Muscle of back (tissue), 3 donors: ENCODE measurements at regions not wholly inside any gene's neighbourhood (a gene's known extent, or its start where the extent isn't known, plus 50 kb on each side); places are given as distances from the start of the nearest gene placed in this dataset.
"Not testable (repeated sequence)": the region's sequence is repeated elsewhere in the genome, so short reads cannot be mapped to it uniquely, and the experiment has no call there.

ENCODE experiments used
- DNase-seq, 3 donors: peaks; one replicate each; pipeline versions ENCODE4 v3.0.0 to v3.0.0-alpha.2; 2013

DNA sequence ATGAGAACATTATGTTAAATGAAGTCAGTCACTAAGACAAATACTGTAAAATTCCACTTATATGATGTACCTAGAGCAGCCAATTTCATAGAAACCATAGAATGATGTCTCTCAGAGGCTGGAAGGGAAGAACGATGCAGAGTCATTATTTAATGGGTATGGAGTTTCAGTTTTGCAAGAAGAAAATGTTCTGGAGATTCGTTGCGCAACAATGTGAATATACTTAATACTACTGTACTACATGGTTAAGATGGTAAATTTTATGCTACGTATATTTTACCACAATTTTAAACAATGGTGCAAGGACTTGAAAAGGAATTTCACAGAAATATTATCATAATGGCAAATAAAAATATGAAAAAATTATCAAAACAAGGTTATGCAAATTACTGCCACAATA lies 972.6 kb downstream of the KCNMA1 start:
- DNase-seq = no peak

DNA sequence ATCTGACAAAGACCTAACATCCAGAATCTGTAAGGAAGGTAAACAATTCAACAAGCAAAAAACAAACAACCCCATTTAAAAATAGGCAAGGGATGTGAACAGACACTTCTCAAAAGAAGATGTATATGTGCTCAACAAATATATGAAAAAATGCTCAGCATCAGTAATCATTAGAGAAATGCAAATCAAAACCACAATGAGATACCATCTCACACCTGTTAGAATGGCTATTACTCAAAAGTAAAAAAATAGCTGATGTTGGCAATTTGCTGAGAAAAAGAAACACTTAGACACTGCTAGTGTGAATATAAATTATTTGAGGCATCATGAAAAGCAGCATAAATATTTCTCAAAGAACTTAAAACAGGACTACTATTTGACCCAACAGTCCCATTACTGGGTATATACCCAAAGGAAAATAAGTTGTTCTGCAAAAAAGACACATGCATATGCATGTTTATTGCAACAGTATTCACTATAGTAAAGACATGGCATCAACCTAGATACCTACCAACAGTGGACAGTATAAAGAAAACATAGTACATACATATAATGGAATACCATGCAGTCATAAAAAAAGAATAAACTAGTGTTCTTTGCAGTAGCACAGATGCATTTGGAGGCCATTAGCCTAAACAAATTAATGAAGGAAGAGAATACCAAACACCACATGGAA lies 980.1 kb downstream of the KCNMA1 start:
- DNase-seq = no peak

DNA sequence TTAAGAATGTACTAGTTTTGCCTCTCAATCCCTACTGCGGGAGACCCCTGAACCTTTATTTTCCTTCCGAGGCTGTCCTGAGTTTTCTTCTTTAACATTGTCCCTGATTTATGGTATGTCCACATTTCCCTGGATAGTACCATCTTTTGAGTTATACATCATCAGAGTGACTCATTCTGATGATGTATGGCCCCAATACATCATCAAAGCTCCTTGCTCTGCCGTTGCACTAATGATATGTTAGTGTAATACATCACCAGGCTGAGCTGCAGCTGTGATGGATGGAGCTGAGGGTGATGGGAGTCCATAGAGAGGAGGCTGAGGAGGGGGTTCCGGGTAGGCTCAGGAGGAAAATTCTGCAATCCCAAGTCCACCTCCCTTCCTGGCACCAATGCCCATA lies 986.5 kb downstream of the KCNMA1 start:
- DNase-seq = no peak

DNA sequence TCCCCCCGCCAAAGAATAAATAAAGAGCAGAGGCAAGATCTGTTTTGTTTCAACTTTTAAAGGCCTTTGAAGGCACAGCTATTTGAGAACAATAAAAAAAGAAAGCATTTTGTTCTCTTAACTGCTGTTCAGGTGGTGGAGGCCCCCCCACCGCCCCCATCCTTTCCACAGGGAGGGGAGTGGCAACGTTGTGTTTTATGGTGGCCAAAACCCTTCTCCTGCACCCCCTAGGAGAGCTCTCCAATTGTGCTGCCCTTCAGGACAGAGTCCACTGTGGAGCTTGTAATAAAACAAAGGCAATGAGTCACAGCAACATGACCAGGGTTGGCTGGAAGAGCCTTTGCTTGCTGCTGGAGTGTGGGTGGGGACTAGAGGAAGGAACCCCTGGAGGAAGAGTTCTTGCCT lies 987.9 kb downstream of the KCNMA1 start:
- peak; percentile 49 to 73 (median 54) for DNase-seq

GRCh38 chr10:76649254-76649653 lies 988.4 kb downstream of the KCNMA1 start:
- no peak for DNase-seq

DNA sequence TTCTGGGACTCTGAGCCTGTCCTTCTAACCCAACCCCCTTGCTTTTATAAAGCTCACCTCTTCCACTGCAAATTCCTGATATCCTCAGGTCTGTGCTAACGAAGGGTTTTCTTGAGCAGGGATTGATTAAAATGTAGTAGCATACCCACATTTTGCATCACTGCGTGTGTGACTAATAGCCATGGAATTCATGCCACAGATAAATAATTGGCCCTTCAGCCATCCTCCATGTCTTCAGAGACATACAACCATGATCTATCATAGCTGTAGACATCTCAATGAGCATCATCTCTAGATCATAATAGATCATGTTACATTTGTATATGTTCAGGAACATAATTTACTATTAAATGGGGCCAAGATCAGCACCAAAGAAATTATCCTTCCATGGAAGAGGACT lies 990.3 kb downstream of the KCNMA1 start:
- peak in 1 of 3 donors; percentile 53 for DNase-seq

GRCh38 chr10:76645341-76645740 lies 992.3 kb downstream of the KCNMA1 start:
- no peak for DNase-seq

DNA sequence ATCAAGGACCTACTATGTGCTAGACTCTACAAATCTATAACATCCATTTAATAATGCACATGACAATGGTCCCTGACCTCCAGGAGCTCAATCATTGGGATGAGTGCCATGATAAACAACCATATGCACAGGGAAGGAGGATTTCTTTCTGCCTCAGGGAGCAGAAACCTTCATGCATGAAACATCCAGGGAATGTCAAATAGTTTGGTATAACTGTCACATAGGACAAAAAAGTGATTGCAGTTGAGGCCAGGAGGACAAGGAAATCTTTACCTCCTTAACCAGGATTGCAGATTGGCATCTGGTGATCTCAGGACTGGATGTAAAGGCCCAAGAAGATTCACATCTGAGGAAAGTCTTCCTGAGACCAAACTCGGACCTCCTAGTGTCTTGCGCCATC lies 993.1 kb downstream of the KCNMA1 start:
- no peak for DNase-seq

DNA sequence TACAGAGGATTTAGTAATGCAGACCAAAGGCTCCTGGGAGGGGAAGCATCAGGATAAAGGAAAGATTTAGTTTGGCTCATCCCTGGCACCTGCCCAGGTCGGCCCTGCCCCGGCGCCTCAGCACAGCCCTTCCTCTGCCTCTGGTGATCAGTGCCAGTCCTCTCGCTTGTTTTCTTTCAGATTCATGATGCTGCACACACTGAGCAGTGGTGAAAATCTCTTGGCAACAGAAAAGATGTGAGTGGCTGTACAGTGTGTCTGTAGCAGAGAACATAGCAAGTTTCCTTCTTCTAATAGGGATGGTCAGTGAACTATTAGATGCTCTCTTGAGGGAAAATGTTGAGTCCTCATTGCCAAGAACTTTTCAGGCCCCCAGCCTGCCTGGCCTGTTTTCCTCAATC lies 994.1 kb downstream of the KCNMA1 start:
- DNase-seq = peak in 1 of 3 donors; percentile 77

DNA sequence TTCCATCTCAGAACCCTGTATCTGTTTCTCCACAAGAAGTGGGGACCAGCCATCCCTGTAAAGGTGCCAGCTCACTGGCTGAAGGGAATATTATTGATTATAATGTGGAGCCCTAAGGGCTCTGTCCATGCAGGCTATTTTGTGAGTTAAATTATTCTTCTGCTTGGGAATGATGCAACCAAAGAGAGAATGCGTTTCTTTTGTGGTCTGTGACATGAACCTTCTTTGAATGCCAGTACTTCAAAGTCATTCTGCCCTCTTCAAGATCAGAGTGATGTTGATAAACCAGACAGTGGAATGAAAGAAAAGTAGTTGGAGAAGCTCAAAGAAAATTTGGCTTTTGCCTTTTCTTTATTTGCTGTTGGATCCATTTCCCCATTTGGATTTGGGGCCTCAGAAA lies 995.2 kb downstream of the KCNMA1 start:
- DNase-seq = no peak

GRCh38 chr10:76641215-76641614 lies 996.4 kb downstream of the KCNMA1 start:
- no peak for DNase-seq

DNA sequence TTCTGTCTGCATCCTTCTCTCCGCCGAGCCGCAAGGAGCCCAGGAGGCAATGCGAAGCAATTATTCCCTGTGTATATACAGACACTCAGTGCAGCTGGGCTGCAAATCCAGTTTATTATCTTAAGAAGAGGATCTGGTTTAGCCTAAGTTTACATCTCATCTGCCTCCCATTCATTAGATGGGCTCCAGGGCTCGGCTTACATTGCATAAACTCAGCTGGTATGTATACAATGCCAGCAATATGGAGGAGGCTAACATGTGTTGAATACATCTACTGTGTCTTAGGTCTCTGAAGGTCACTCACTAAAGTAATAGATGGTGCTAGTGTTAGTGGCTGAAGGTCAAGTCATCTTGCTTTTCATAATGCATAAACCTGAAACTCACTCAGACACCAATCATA lies 996.8 kb downstream of the KCNMA1 start:
- DNase-seq = no peak

DNA sequence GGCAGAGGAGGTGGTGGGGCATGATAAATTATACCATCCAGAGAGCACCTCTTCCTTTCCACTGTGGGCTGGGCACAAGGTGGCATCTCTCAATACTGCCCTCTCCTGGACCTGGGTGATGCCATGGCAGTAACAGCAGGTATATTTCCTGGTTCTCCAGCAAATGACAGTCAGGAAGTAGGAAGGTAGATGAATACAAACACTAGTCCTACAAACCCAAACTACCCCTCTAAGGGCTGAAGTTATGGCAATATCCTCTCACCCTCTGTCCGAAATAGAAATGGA lies 1004.9 kb downstream of the KCNMA1 start:
- DNase-seq = no peak

GRCh38 chr10:76631884-76632766 lies 1005.5 kb downstream of the KCNMA1 start:
- no peak for DNase-seq

DNA sequence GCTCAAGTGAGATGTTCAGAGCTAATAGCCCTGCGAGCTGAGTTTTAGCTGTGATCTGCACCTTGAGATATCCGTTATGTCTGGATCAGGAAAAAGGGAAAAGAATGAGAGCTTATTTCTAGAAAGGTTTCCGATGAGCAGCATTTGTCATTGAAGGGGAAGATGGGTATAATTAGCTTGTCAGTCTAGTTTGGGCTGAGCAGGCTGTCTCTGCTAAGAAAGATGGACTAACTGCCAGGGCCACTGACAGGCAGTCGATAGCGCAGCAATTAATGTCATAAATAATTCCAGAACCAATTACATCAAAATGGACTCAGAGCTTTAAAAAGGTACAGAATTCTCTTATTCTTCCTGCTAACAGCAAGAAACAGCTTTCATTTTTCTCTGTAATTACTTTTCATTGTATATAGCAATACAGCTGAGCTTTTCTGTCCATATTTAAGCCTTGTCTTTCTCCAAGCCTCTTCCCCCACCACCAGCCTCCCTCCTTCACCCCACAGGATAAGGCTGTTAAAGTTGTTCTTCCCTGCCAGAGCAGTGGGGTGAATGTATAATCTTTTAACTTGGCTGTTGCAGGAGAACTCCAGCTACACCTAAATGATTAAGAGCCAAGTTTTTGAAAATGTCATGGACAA lies 1006.5 kb downstream of the KCNMA1 start:
- DNase-seq = no peak

DNA sequence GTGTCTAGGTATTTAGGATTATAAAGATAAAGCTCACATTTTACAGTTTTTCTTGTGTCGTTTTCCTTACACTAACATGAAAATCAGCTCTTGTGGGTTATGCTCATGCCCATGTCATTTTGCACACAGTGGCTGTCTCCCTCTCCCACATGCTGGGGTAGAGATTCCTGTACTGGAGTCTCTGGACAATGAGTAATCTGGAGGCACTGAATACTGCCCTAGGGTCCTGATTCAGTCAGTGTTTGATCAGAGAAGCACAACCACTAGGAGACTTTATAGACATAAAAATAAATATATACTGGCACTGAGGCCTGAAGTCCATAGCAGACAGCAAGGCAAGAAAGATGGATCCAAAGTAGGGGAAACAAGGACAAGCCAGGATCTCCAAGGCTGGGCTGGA lies 1008.8 kb downstream of the KCNMA1 start:
- DNase-seq = no peak

DNA sequence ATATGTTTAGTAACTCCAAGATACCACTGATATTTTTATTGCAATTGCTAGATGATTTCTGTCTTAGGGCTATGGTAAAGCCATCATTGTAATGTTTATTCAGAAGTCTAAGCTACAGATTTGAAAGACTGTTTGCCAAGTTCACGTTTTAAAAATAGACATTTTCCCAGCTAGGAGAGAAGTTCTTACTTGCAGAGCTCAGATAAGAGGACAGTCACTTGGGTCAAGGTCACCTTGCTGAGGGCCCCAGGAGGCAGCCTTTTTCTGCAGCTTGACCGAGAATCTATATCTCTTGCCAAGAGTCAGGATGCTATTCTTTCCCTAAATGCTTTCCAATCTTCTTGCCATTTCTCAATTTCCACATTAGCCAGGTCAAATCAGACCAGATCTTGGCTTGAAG lies 1011.2 kb downstream of the KCNMA1 start:
- peak in 1 of 3 donors; percentile 41 for DNase-seq

- DNase-seq = no peak
Observed at GRCh38 chr10:76624470-76624869, 1013.1 kb downstream of the KCNMA1 start.

DNA sequence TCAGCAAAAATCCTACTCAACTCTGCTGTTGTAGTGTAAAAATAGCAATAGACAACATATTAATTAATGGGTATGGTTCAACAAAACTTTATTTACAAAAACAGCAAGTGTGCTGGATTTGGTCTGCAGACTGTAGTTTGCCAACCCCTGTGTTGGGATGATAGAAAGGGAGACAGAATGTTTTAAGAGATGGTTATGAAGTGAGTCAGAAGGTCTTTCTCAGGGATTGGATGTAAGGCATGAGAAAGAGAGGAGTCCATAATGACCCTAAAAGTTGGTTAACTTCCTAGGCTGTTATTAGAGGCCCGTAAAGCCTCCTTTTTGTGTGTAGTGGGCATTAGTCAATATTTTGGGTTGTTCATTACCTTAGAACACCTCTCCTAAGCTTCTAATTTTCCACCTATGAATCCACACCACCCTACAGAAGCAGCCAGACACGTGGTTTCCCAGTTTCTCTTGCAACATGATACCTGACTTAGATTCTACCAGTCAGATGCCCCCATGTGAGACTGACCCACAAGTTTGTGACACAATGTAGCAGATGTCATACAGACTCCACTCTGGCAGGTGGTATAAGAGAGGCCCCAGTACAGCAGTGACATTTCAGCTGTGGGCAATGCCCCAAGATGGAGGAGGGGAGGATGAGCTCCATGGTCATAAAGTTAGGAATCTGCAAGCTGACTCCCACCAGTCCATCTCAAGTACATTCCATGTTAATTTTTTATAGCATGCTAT lies 1015.6 kb downstream of the KCNMA1 start:
- no peak for DNase-seq

- no peak for DNase-seq
Observed at GRCh38 chr10:76618641-76619040, 1019.0 kb downstream of the KCNMA1 start.

DNA sequence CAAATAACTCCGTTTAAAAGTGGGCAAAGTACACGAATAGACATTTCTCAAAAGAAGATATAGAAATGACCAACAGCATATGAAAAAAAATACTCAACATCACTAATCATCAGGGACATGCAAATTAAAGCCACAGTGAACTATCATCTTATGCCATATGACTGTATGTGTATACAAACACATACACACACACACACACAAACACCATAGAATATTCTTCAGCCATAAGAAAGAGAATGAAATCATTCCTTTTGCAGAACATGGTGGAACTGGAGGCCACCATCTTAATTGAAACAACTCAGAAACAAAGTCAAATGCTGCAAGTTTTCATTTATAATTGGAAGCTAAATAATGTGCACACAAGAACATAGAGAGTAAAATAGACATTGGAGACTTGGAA lies 1019.4 kb downstream of the KCNMA1 start:
- DNase-seq = no peak

GRCh38 chr10:76616666-76617065 lies 1020.9 kb downstream of the KCNMA1 start:
- DNase-seq = not testable (repeated sequence)
